ENCODE measurements at regions not wholly inside any gene's neighbourhood (a gene's known extent, or its start where the extent isn't known, plus 50 kb on each side); places are given as distances from the start of the nearest gene placed in this dataset.

DNA sequence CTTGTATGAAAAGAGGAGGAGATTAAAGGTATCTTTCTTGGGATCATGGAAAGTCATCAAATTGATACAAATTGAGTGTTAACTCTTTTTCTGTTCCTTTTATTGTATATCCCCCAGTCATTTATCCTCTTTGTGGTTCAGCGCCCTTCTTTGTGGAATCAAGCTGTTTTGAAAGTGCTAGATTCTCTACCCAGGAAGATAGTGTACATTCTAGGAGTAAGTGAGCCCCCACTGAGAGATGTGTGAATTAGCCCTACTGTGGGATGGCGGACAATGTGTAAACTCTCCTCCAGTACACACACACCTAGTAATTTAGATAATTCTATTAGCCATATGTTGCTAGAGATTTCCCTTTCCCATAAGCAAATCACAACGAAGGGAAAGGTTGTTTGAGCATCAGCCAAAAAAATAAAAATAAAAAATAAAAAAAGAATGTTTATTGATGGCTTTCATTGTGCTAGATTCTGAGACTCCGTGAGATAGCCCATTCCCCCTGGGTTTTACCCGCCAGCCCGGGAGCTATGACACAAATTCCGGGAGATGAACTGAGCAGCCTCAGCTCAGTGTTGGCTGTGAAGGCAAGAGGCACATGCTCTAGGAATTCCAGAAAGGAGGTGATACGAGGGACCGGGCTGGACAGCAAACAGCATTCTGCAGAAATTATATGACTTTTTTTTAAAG, 378.4 kb upstream of the RUNX1 start:
- no peak overlapping the region for H3K4me3 ChIP-seq (ENCODE audit: low read length)
- TF ChIP-seq, protein P1, sequence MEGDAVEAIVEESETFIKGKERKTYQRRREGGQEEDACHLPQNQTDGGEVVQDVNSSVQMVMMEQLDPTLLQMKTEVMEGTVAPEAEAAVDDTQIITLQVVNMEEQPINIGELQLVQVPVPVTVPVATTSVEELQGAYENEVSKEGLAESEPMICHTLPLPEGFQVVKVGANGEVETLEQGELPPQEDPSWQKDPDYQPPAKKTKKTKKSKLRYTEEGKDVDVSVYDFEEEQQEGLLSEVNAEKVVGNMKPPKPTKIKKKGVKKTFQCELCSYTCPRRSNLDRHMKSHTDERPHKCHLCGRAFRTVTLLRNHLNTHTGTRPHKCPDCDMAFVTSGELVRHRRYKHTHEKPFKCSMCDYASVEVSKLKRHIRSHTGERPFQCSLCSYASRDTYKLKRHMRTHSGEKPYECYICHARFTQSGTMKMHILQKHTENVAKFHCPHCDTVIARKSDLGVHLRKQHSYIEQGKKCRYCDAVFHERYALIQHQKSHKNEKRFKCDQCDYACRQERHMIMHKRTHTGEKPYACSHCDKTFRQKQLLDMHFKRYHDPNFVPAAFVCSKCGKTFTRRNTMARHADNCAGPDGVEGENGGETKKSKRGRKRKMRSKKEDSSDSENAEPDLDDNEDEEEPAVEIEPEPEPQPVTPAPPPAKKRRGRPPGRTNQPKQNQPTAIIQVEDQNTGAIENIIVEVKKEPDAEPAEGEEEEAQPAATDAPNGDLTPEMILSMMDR (conservative IDR thresholded peaks at IDR 0.05; ENCODE audit: low read length): no peak
- DNase-seq (ENCODE audit: low read depth): no peak

DNA sequence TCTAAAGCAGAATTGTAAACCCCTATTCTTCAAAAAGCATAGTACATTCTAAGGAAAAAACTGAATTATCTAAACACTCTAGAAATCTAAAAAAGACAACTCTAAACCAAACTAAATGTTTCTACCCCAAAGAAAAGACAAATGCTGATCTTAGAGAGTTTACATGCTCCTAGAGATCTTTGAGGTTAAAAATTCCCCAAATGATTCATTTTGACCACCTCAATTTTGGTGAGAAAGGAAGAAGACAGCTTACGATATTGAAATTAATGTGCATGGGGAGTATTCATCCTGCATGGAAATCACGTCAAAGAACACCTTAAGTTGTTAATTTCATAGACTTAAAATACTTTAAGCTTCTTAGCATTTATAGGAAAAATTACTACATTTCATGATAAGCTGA, 377.8 kb upstream of the RUNX1 start:
- DNase-seq (ENCODE audit: low read depth): no peak
- TF ChIP-seq, protein P1 (conservative IDR thresholded peaks at IDR 0.05; ENCODE audit: low read length): no peak
- no peak overlapping the region for H3K4me3 ChIP-seq (ENCODE audit: low read length)

DNA sequence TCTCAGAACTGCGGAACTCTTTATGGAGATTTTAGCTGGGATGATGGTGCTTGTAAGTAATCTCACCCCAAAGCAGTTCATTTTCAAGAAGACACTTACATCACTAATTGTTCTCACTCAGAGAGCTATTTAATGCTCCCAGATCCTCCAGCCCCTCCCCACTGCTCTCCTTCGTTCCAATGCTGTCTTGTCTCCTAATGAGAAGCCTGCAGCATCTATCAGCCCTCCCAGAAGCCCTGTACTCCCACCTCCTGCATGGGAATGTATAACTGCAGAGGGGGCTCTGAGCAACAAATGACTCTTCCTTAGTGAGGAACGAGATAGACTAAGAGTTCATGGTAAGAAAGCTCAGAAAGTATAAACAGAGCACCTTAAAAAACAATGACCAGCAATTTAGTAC, 377.4 kb upstream of the RUNX1 start:
- DNase-seq (ENCODE audit: low read depth): no peak
- TF ChIP-seq, protein P1 (conservative IDR thresholded peaks at IDR 0.05; ENCODE audit: low read length): no peak

DNA sequence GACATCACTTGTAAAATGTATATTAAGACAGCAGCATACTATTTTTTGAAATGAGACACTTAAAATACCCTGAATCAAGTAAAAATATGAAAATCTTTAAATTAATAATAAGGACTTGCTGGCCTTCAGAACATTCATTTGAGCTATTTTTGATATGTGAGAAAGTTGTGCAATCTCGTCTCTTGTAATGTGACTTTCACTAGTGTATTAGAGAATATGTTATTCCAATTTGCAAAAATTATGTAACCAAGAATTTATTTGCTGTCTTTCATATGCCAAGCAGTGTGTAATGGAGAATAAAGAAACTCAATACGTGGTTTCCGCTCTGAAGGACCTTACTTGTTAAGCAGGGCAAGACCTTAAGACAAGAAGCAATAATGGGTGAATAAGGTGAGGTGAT, 375.0 kb upstream of the RUNX1 start:
- no peak overlapping the region for H3K4me3 ChIP-seq (ENCODE audit: low read length)
- DNase-seq (ENCODE audit: low read depth): peak; percentile 19
- TF ChIP-seq, protein P1 (conservative IDR thresholded peaks at IDR 0.05; ENCODE audit: low read length): no peak

More for the DNA sequence above, 377.4 kb upstream of the RUNX1 start:
- no peak overlapping the region for H3K4me3 ChIP-seq (ENCODE audit: low read length)

DNA sequence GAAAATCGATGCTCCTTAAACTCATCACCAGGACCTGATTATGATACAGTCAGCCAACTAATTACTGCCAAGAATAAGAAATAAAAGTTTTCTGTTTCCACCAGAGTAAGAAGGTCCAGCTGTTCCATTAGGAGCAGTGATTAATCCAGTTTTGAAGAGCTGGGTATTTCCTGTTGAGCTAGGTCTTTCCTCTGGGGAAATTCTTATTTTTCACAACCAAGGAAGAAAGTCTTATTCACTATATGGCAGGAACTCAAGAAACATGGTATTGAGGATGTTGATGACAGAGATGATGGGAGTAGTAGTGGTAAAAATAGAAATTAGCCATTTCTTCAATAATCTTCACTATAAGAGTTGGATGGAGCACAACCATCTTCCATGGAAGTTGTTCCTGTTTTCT, 374.6 kb upstream of the RUNX1 start:
- DNase-seq (ENCODE audit: low read depth): peak; percentile 86
- TF ChIP-seq, protein P1 (conservative IDR thresholded peaks at IDR 0.05; ENCODE audit: low read length): no peak
- H3K4me3 ChIP-seq (ENCODE audit: low read length): no peak overlapping the region

DNA sequence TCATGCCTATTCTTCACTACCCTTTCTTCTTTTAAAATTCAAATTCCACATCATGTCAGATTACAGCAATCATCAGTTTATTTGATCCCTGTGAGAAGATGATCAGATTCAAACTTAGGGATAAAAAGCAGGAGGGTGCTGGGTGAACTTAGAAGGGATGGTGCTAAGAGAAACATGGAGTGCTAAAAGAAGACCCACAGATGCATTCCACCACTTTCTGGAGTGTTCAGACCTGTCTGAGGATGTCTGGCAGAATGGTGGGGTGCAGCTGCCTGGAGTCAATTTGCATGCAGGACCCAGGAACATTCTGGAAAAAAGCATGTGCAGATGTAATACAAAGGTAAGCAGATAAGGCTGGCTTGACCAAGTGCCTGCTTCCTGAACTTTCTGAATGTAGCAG, 372.9 kb upstream of the RUNX1 start:
- no peak for DNase-seq (ENCODE audit: low read depth)
- TF ChIP-seq, protein P1 (conservative IDR thresholded peaks at IDR 0.05; ENCODE audit: low read length): no peak
- no peak overlapping the region for H3K4me3 ChIP-seq (ENCODE audit: low read length)

DNA sequence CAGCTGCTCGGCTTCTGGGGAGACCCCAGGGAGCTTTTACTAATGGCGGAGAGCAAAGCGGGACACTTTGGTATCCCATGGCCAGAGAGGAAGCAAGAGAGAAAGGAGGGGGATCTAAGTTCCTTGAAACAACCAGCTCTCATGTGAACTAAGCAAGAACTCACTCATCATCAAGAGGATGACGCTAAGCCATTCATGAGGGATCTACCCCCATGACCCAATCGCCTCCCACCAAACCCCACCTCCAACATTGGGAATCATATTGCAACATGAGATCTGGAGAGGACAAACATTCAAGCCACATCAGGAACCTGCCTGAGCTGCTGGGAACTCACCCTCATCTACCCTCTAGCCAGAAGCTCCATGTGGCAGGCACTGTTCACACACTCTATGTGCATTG, 372.1 kb upstream of the RUNX1 start:
- DNase-seq (ENCODE audit: low read depth): no peak
- no peak overlapping the region for H3K4me3 ChIP-seq (ENCODE audit: low read length)
- TF ChIP-seq, protein P1 (conservative IDR thresholded peaks at IDR 0.05; ENCODE audit: low read length): no peak
